ENCODE measurements at regions not wholly inside any gene's neighbourhood (a gene's known extent, or its start where the extent isn't known, plus 50 kb on each side); places are given as distances from the start of the nearest gene placed in this dataset.

GRCh38 chr14:70269582-70269981, 80.8 kb upstream of the SLC8A3 start:
- TF ChIP-seq CTCF (IDR thresholded peaks at IDR 0.05), result no peak
- DNase-seq (ENCODE audit: low spot score) (no peak), ATAC-seq (ENCODE audit: insufficient number of reproducible peaks, low FRiP score, low read depth) (no peak)
- Histone ChIP-seq H3K27ac (no peak overlapping the region), H3K27me3 (replicated peaks; ENCODE audit: insufficient read depth) (no peaks in the 10 kb centered on the region), H3K4me1 (ENCODE audit: control insufficient read depth in 1 of 2, low read depth in 2 of 2) (no peaks in the 10 kb centered on the region), H3K9me3 (no peaks in the 10 kb centered on the region), H3K36me3 (no peaks in the 10 kb centered on the region), H3K4me3 (no peak overlapping the region)

- H3K27me3 ChIP-seq (replicated peaks; ENCODE audit: insufficient read depth), result no peaks in the 10 kb centered on the region
- H3K4me3 ChIP-seq, result no peak overlapping the region
- no peaks in the 10 kb centered on the region for H3K9me3 ChIP-seq
- H3K27ac ChIP-seq, result no peak overlapping the region
- no peak for ATAC-seq (ENCODE audit: insufficient number of reproducible peaks, low FRiP score, low read depth)
- H3K36me3 ChIP-seq, result no peaks in the 10 kb centered on the region
- H3K4me1 ChIP-seq (ENCODE audit: control insufficient read depth in 1 of 2, low read depth in 2 of 2), result no peaks in the 10 kb centered on the region
- no peak for DNase-seq (ENCODE audit: low spot score)
- no peak for TF ChIP-seq CTCF (IDR thresholded peaks at IDR 0.05)
Measured at GRCh38 chr14:70268760-70269159, 80.0 kb upstream of the SLC8A3 start.

GRCh38 chr14:70266157-70266556, 77.4 kb upstream of the SLC8A3 start:
- no peak for TF ChIP-seq CTCF (IDR thresholded peaks at IDR 0.05)
- ATAC-seq (ENCODE audit: insufficient number of reproducible peaks, low FRiP score, low read depth) (no peak), DNase-seq (ENCODE audit: low spot score) (no peak)
- Histone ChIP-seq H3K4me1 (ENCODE audit: control insufficient read depth in 1 of 2, low read depth in 2 of 2) (no peaks in the 10 kb centered on the region), H3K27me3 (replicated peaks; ENCODE audit: insufficient read depth) (no peaks in the 10 kb centered on the region), H3K36me3 (no peaks in the 10 kb centered on the region), H3K9me3 (no peaks in the 10 kb centered on the region), H3K27ac (no peak overlapping the region), H3K4me3 (no peak overlapping the region)

- Histone ChIP-seq H3K9me3 (no peaks in the 10 kb centered on the region), H3K27ac (no peak overlapping the region), H3K27me3 (replicated peaks; ENCODE audit: insufficient read depth) (no peaks in the 10 kb centered on the region), H3K36me3 (no peaks in the 10 kb centered on the region), H3K4me3 (no peak overlapping the region), H3K4me1 (ENCODE audit: control insufficient read depth in 1 of 2, low read depth in 2 of 2) (no peaks in the 10 kb centered on the region)
- DNase-seq (ENCODE audit: low spot score), result no peak
- TF ChIP-seq CTCF (IDR thresholded peaks at IDR 0.05), result no peak
- no peak for ATAC-seq (ENCODE audit: insufficient number of reproducible peaks, low FRiP score, low read depth)
Measured at GRCh38 chr14:70265422-70265821, 76.7 kb upstream of the SLC8A3 start.

GRCh38 chr14:70259420-70259819, 70.7 kb upstream of the SLC8A3 start:
- no peak for TF ChIP-seq CTCF (IDR thresholded peaks at IDR 0.05)

More at GRCh38 chr14:70259420-70259819, 70.7 kb upstream of the SLC8A3 start:
- Histone ChIP-seq H3K27ac (no peak overlapping the region), H3K9me3 (no peaks in the 10 kb centered on the region), H3K4me3 (no peak overlapping the region), H3K27me3 (replicated peaks; ENCODE audit: insufficient read depth) (no peaks in the 10 kb centered on the region), H3K36me3 (no peaks in the 10 kb centered on the region), H3K4me1 (ENCODE audit: control insufficient read depth in 1 of 2, low read depth in 2 of 2) (no peaks in the 10 kb centered on the region)
- DNase-seq (ENCODE audit: low spot score), result no peak
- ATAC-seq (ENCODE audit: insufficient number of reproducible peaks, low FRiP score, low read depth), result no peak
